GM19372 (cell line): ENCODE measurements at regions not wholly inside any gene's neighbourhood (a gene's known extent, or its start where the extent isn't known, plus 50 kb on each side); places are given as distances from the start of the nearest gene placed in this dataset.

Experiments used
- ATAC-seq: cut with Tn5 transposase; IDR thresholded peaks from one replicate; pipeline ENCODE4 v1.9.1; 2021; ENCODE audit warnings: mild to moderate bottlenecking, low read depth, moderate library complexity; ENCODE audit not compliant: unreplicated experiment

DNA sequence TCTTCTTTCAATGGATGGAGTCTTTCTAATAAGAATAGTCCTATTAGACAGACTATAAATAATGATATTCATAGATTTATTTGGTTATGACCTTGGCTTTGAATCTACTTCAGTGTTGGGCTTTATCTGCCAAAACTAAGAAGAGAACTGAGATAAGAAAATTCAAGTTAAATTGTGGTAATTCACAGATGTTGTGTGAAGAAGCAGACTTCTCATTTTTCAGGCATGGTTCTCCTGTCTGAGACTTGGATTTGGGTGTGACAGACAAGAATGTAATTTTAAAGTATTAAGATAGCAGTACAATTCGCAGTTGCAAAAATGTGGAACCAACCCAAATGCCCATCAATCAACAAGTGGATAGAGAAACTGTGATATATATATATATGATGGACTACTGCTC, 124.7 kb downstream of the QPCT start:
- no peak for ATAC-seq

DNA sequence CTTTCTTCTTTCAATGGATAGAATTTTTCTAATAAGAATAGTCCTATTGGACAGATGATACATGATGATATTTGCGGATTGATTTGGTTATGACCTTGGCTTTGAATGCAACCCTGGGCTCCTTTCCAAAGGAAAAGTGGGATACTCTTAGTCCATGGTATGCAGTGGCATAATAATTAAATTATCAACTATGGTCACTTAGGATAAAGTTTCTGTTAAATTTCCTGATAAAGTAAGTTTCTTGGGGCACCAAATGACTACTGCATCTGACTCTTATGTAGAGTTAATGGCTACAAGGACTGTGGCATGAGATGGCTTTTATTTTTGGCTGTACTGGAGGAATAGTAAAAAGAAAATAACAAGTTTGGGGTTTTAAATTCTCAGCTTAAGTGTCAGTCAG, 126.7 kb downstream of the QPCT start:
- no peak for ATAC-seq

DNA sequence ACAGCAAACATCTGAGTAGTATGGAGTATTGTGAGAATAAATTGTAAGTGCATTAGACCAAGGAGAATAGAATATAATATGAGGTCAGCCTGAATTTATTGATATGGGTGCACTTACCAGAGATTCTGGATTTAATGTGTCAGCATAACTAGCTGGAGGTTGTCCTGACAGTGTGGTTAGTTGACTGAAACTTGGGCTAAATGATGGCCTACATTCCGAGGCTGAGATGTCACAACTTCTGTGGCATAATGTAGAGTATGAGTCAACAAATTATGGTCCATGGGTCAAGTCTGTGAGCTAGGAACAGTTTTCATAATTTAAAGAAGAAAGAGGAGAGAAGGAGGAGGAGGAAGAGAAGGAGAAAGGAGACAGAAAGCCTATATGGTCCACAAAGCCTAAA, 127.6 kb downstream of the QPCT start:
- ATAC-seq, result no peak

DNA sequence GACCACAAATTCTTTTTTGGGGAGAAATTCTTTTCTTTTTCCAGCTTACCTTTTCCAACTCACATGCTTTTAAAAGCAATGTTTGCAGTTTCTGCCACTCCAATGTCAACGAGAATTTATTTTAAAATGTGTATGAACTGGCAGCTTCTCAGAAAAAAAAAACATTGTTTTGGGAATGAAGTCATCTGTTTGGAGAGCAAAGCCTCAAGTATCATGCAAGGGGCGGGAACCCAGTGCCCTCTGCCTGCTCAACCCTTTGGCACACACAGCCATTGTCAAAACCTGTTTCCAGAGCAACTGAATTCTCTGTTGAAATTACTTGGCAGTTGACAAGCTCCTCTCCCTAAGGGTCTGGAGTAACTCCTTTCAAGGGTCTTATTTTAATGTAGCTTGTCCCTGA, 128.5 kb downstream of the QPCT start:
- no peak for ATAC-seq

GRCh38 chr2:37476411-37476810, 132.0 kb downstream of the QPCT start:
- no peak for ATAC-seq

GRCh38 chr2:37477921-37478320, 133.5 kb downstream of the QPCT start:
- ATAC-seq, result no peak

- ATAC-seq, result no peak
Observed at GRCh38 chr2:37481244-37481643, 136.8 kb downstream of the QPCT start.

DNA sequence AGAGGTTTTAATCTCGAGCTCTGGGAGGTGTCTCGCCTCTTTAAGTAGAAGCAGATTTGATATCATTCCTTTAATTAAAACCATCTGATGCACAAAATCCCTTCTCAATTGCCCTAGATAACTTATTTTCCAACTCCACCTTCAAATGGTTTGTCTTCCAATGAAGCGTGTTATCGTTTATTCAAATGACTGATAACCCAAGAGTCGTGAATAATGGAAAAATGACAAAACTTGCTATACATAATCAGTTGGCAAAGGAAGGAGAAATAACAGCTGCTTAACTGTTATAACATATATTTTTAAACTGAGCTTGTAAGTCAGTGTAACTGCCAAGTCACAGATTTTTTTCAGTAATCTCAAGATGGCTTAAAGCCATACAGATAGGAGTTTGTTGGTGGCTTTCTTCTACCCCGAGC, 144.6 kb downstream of the QPCT start:
- ATAC-seq, result no peak

DNA sequence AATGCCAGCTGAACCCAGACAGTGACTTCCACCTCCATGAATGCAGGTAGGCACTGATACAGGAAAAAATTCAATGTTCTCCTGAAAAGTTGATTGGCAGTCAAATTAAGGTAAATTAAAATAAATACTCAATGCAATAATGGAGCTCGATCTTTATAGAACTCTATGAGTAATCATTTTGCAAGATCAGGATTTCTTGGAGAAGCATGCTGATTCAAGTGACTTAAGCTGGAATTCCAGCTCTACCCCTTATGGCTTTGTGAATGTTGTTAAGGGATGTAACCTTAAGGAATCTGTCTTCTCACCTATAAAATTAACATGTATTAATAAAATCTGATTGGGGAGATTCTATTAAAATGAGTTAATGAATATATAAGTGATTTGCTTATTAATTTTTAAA, 145.1 kb downstream of the QPCT start:
- ATAC-seq, result no peak

GRCh38 chr2:37493425-37493824, 149.0 kb downstream of the QPCT start:
- no peak for ATAC-seq

DNA sequence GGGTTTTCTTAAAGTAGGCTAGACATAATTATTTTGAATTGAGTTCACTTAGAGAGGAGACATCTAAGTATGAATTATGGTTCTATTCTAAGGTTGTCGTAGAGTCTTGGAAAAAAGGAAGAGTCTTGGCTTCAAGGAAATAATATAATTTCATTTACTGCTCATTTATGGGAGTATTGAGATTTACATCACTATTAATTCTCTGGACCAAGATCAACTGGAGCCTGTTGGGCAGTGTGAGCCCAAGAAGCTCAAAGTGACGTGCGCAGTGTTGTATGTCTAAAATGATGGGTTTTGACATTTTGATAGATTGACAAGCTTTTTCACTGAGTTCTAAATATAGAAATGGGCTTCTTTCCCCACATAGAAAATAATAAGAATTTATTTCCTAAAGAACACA, 154.7 kb downstream of the QPCT start:
- ATAC-seq, result no peak

DNA sequence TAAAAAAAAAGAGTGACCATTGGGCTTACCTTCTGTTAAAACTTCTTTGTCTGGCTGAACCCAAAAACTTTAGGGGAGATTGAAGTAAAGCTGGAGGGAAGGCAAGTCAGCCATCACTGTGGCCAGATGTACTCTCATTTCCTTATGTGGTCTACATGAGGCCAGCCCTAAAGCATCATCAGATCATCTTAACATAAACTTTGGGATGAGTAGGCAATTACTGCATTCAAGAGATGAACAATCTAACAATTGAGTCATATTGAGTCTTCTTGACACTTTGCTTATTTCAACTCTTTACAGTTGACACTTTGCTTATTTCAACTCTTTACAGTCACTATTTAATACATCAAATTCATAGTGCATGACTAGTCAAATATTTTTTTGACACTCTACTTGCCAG, 155.6 kb downstream of the QPCT start:
- no peak for ATAC-seq

DNA sequence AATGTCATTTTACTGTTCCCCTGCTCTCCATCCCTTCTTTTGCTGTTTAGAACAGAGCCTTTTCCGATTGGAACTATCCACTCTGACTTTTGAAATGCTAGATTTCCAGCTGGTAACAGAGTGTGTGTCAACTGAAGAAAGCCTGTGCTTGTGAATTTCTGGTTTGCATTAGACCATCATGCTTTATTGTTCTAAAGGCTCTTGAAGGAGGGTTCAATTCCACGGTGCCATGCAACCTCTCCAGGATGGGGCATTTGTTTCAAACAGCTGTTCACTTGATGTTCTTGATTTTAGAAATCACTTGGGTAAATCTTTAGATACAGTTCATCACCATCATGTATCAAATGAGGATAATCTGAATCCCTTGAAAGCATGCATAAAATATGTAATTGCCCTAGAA, 156.7 kb downstream of the QPCT start:
- ATAC-seq, result no peak

DNA sequence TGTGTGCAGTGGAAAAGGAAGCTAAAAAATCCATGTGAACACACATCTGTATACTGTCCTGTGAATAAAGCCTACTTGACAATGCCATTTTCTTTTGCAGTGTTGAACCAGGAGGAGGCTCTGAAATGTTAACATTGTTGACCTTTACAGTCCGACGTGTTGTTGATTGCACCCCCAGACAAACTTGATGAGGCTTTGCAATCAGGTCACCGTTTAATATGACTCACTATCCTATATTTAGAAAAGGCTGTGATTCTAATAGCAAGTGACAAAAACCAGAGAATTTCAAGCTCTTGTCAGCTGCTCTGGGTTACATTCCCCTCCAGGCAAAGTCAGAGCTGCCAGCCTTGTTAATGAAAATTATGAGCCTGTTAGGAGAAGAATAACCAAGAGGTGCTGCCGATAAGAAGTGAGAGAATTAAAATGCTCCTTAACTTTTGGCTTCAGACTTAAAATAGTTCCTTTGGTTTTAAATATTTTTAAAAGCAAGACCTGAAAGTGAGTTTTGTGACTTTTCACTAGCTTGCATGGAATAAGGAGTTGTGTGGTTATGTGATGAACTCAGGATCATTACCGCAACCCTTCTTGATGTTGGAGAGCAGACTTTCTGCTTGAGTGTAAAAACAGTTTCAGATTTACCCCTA, 162.1 kb downstream of the QPCT start:
- ATAC-seq, result no peak

DNA sequence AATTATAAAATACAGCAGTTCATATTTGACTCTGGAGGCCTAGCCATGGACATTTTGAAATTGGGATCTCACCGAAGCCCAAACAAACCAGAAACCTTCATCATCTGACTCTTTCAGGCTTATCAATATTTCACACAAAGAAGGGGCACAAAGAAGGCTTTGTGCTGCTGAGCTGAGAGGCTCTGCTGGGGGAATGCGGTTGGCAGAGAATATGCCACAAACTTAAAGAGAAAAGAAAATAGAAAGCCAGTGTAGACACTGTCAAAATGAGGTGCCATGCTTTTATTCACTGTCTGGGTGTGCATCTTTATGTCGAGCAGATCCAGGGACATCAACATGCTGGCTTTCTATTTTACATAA, 162.6 kb downstream of the QPCT start:
- no peak for ATAC-seq

- ATAC-seq, result no peak
Observed at GRCh38 chr2:37507703-37508102, 163.3 kb downstream of the QPCT start.

DNA sequence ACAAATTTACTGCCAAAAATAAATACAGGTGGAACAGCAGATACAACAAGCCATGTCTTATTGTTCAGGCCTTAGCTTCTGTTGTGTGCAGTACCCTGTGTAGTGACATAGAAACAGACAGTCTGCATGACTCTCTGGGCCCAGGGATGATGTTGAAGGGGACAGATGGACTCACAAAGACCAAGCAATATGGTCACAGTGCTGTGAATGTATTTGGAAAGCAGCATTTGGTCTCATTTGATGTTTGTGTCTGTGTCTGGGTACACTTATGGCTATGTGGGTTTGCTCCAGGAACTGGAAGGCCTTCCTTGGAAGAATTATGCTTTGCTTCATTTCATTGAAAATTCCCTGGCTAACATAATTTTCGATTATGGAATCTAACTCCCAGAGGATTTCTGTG, 158.5 kb downstream of the CDC42EP3 start:
- ATAC-seq, result no peak

- no peak for ATAC-seq
Observed at GRCh38 chr2:37523814-37524362, 147.6 kb downstream of the CDC42EP3 start.

GRCh38 chr2:37526323-37526722, 145.1 kb downstream of the CDC42EP3 start:
- no peak for ATAC-seq

DNA sequence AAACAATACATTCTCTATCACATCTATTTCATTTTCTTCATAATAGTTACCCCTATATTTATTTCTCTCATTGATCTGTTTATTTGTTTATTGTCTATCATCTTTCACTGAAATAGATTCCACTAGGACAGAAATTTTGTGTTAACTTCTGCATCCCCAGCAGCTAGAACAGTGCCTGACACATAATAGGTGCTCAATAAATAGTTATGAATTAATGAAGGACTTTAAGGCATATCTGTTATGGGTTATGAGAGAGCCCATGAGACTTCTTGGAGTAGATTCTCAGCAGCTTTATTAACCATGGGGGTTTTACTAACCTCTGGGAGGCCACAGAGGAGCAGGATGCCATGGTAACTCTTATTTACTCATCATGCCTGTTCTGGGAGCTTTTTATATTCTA, 144.6 kb downstream of the CDC42EP3 start:
- no peak for ATAC-seq

DNA sequence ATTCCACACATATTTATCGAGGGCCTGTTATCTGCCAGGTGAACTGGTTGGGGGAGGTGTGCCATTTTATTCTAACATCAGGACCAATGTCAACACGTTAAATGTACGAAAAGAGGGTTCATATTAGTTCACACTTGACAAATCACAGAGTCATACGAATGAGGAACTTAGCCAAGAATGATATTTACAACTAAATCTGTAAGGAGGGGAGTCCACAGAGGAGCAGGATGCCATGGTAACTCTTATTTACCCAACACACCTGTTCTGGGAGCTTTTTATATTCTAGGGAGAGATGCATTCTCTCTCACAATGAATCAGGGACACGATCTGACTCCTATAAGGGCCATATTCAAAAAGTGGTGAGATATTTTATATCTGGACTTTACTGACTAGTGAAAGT, 144.1 kb downstream of the CDC42EP3 start:
- ATAC-seq, result no peak

DNA sequence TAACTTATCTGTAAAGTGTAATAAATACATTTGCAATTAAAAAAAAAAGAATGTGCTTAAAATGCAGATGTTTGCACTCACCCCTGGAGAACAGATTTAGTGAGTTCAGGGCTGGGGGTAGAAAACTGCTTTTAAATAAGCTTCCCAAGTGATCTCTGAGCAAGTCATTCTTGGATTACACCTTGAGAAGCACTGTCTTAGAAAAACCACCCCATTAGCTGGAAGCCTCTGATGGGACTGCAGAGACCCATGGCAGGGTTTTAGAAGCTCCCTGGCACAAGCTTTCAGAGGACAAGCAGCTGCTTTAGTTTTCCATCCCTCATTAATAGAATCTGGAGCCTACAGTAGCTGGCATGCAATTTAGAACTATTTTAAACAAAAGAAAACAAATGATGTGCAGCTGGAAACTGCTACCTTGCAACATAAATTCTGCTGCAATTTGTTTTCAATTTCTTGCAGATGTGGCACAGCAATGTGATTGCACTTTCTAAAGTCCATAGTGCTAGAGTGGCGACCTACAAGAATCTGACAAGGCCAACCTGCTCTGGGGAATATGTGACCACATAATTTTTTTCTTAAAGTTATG, 141.5 kb downstream of the CDC42EP3 start:
- no peak for ATAC-seq

GRCh38 chr2:37532503-37532902, 138.9 kb downstream of the CDC42EP3 start:
- ATAC-seq, result no peak
